GM19467 (cell line): ENCODE measurements at regions not wholly inside any gene's neighbourhood (a gene's known extent, or its start where the extent isn't known, plus 50 kb on each side); places are given as distances from the start of the nearest gene placed in this dataset.

Experiments
- ATAC-seq: cut with Tn5 transposase; IDR thresholded peaks from one replicate; pipeline ENCODE4 v1.9.1; 2021; ENCODE audit warnings: mild to moderate bottlenecking, moderate library complexity; ENCODE audit not compliant: unreplicated experiment

DNA sequence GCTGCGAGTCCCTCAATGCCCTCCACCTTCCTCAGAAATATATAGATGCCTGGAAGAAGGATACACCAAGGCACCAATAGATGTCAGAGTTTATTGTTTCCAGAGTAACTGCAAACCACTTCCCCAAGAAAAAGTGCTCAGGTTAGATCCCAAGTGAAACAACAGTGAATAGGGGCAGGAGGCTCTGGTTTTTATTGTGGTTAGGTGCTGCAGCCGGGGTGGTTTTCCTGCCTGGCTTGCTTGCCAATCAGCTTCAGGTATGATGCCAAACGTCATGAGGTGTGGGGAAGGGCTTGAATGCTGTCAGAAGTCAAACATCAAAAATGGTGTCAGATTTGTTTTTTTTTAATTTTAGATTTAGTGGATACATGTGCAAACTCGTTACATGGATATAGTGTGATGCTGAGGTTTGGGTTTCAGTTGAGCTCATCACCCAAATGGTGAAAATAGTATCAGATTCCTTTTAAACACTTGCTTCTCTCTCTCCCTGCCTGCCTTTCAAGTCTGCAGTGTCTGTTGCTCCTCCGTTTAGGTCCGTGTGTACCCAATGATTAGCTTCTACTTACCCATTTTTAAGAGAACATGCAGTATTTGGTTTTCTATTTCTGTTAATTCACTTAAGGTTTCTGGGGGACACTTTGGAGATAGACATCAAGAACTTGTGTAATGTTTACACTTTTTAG is 1317.0 kb downstream of the MRPL39 start:
- ATAC-seq, result no peak

DNA sequence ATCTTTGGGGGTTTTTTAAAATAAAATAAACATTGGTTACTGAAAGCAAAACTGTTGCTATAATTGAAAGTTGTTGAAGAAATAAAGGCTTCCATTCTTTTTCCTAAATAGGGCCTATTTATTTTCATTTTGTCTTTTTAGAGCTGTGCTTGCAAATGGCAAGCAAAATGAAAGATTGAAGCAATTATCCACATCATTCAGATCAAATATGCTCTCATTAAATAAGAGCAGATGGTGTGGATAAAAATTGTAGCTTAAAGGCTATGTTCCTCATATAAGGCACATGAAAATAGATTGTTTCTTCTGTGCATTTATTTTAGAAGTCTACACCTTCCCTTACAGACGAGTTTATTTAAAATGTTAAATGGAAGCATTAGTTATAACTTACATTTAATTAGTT is 1317.7 kb downstream of the MRPL39 start:
- ATAC-seq, result no peak

DNA sequence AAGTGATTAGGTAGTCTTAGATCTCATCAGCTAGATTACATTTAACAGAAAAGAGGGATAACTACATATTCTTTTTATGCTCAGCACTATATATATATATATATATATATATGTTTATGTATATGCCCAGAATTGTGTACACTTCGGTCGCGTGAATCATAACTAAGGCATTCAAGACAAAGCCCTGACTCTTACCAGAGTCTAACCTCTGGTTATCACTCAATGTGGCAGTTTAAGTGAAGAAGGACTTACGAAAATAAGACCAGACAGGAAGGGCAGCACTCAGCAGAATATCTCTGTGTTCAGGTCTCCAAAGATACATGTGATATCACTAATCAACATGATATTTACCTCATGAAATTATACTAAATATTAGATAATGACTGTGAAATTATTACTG is 1326.7 kb downstream of the MRPL39 start:
- ATAC-seq, result no peak

DNA sequence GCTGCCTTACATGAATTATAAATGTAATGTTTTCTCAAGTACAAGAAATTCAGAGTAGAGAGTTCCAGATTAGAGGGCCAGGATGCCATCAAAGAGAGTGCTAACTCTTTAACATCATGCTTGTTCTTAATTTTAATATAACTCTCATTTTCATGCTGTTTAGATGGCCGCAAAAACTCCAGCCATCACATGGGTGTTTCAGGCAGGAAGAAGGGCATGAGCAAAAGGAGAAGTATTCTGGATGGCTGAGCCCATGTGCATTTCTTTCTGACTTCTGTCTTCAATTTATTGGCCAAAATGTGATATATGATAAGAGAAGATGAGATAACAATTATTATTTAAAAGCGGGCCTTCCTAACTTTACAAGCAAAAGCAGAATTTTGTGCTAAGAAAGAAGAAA is 1328.6 kb downstream of the MRPL39 start:
- no peak for ATAC-seq

DNA sequence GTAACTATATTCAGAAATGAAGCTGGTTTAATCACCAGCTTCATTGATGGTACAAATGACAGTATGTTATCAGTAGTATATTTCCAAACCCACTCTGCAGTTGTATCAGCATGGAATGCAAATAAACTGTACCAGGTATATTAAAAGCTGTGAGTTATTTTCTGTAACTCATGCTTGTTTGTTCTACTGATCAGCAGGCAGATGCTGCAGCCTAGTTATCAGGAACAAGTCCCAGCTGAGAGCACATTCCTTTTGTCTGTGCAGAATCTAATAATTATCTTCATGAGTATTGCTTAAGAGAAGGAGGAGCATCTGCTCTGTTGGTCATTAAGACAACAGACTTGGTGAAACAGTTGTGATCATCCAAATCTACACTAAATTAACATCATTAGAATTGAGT is 1331.1 kb downstream of the MRPL39 start:
- no peak for ATAC-seq

DNA sequence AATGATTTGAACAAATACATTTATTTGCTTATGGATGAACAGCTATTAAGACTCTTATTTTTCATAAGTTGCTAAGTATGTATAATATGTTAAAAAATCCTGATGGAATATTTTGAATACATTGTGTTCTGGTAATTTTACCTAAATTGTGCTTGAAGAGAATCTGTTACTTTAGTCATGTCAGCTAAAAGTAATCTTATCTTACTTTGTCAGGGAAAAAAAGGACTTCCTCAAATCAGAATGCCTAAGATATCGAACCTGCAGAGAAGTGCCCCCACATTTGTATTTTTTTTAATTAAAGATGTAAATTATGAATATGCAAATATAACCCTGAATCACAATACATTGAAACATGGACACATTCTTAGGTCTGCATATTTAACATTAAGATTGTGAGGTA is 1331.7 kb downstream of the MRPL39 start:
- no peak for ATAC-seq

DNA sequence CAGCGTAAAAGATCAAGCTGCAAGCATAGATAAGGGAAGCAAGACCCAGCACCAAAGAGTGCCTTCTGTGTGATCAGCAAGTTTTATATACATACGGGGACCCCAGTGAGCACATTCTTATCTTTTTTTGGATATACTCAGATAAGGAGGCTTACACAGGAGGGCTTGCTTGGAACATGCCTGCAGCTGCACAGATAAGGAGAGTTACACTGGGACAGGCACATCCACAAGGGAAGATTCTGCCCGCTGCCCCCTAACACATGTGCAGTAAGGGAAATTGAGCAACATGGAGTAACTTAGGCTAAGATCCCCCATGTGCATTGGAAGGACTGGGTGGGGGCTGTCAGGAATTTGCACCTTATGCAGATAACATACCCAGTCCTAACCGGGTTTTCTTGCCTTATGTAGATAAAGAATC is 1334.8 kb downstream of the MRPL39 start:
- ATAC-seq, result no peak

DNA sequence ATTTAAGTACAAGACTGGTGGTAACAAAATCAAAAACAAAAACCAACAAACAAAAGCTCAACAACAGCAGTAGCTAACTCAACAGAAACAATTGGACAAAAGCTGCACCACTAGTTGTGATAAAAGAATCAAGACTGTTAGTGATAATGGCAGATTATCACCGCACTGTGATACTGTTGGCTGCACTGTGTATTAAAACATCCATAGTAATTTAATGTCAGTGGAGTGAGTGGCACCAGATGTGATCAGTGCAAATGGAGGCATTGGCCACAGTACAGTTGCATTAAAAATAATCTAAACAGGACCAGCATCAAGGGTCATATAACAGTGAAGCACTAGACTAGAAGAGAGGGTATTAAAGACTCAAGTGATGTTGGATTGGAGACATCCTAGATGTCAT is 1341.3 kb downstream of the MRPL39 start:
- no peak for ATAC-seq

DNA sequence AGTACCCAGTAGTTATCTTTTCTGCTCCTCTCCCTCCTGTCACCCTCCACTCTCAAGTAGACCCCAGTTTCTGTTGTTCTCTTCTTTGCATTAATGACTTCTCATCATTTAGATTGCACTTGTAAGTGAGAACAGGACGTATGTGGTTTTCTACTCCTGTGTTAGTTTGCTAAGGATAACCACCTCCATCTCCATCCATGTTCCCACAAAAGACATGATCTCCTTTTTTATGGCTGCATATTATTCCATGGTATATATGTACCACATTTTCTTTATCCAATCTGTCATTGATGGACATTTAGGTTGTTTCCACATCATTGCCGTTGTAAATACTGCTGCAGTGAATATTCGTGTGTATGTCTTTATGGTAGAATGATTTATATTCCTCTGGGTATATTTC is 1346.5 kb downstream of the MRPL39 start:
- ATAC-seq, result no peak

DNA sequence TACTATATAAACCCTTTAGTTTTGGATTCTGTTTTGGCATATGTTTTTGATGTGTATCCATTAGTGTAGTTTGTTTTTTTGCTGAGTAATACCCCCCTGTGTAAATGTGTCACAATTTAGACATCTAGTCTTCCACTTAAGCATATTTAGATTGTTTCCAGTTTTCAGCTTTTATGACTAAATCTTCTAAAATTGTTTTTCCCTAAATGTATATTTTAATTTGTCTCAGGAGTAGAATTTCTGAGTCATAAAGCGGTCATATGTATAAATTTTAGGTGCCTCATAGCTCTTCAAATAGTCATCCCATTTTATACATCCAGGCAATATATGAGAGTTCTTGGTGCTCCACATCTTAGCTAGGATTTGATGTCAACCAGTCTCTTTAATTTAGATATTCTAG is 1348.0 kb downstream of the MRPL39 start:
- no peak for ATAC-seq

DNA sequence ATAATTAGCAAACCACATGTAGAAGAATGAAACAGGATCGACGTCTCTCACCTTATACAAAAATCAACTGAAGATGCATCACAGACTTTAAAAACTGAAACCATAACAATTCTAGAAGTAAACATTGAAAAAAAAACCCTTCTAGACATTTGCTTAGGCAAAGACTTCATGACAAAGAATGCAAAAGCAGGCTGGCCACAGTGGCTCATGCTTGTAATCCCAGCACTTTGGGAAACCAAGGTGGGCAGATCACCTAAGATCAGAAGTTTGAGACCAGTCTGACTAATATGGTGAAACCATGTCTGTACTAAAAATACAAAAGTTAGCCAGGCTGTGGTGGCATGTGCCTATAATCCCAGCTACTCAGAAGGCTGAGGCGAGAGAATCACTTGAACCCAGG is 1351.7 kb downstream of the MRPL39 start:
- no peak for ATAC-seq

DNA sequence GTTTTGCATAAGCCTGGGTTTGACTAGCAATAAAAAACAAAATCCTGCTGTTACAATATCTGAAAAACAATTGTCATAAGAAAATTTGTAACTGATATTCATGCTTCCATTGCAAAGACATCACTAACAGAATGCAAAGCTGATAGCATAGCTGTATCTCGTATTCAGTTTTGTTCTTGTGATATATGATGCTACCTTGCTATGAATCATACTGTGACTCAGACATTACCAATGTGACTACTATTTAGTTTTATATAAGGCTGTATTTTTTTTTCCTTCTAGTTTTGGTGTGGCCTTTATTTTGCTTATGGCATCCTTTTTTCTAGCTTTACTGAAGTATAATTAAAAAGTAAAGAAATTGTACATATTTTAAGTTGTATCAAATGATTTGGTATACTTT is 1381.8 kb downstream of the MRPL39 start:
- ATAC-seq, result no peak

DNA sequence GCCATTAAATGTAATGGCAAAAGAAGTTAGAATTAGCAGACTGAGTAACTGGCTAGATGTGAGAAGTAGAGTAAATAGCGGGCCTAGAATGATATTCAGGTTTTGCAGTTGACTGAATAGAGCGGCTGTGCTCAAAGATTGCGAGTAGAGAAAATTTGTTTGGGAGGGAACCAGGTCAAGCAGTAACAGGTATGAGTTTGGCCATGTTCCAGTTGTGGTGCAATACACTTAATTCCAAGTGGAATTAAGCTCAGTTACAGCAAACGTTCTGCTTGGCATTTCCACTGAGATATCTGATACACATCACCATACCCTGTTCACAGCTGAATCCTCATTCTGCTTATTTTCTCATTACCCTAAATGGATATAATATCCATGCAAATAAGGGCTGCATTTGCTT is 1382.9 kb downstream of the MRPL39 start:
- no peak for ATAC-seq

DNA sequence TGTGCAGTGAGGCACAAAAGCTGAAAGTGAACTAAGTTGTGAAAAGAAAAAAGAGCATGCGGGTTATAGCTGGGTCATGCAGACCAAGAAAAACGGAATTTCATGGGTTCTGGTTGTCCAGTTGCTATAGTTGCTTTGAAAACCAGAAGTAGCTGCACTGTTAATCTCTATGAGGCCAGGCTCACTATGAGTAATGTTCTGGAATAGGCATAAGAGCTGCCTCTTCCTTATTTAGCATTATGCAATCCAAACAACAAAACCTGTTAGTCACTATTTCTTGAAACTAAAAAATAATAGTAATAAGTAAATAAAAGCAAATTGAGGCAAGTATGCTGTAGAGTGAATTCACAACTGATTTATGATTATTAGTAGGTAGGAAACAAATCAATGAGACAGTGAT is 1383.7 kb downstream of the MRPL39 start:
- no peak for ATAC-seq

DNA sequence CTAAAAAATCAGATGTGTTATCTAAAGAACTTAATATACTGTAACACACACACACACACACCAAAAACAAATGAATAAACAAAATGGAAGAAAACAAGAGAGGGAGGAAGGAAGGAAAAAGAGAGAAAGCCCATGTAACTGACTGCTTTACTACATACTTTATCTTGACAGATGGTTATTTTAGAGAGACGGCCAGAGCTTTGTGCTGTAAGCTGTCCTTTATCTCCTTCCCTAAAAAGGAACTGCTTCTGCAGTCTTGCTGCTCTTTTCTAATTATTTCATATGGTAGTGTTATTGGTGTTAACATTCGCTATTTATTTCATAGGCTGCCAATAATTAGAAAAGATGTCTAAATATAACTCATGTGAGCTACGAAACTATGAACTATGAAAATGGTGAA is 1384.6 kb downstream of the MRPL39 start:
- ATAC-seq, result no peak

DNA sequence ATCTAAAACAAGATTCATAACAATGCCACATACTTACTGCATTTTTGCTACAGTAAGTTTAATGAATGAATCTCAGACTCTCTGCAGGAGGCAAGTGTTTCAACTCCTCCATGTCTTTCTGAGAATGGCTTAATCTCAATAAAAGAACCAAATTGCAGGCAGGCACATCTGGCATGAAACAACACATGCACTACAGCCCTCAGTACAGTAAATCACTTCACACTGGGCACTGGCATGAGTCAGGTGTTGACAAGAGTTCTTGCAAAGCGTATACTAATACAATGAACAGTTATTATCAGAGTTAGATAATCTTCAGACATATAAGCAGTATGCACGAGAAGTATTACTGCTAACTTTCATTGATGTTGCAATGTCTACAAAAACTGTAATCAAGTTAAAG is 1386.8 kb downstream of the MRPL39 start:
- no peak for ATAC-seq

DNA sequence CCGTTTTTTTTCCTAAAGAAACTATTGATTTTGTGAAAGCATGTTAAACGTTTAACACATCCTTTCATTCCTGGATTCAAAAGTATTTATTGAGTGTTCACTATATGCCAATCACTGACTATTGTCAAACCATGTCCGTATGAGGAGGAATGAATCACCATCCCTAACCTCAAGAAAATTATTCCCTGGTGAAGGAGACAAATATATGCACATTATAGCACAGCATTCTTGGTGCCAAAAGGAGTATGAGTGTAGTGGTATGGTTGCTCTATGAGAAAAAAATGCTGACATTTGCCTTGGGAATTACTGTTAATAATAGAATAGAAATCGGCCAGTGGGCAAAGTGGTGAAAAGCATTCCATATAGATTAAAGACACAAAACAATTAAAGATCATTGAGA is 1390.1 kb downstream of the MRPL39 start:
- no peak for ATAC-seq

DNA sequence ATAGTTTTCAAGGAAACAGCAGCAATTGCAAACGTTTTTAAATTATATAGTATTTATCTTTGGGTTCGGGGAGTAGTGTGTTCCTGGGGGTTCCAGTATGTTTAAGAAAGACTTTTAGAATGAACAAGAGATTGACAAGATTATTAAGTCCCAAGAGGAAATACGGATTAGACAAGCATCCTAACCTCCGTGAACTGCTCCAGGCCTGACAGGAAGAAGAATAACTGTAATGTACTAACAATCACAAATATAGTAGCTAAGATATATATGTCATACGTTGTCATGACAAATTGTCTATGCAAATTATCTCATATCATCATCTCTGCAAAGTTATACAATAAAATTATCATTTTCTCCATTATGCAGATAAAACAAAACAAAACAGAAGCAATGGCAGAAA is 1397.2 kb downstream of the MRPL39 start:
- no peak for ATAC-seq

DNA sequence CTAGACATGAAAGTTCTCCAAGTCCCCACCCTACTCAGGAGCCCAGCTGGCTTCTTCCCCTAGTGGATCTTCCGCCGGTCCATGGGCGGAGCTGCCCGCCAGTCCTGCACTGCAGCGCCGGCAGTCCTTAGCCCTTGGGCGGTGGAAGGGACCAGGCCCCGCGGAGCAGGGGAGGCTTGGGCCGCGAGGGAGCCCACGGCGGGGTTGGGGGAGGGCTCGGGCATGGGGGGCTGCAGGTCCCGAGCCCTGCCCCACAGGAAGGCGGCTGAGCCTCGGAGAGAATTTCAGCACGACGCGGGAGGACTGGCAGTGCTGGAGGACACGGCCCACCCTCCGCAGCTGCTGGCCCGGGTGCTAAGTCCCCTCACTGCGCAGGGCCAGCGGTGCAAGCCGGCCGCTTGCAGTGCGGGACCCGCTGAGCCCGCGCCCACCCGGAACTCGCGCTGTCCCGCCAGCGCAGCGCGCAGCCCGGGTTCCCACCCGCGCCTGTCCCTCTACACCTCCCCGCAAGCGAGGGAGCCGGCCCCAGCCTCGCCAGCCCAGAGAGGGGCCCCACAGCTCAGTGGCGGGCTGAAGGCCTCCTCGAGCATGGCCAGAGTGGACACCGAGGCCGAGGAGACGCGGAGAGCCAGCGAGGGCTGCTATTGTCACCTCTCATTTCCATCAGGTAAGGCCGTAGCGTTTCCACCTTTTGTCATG is 1398.6 kb downstream of the MRPL39 start:
- ATAC-seq, result no peak

DNA sequence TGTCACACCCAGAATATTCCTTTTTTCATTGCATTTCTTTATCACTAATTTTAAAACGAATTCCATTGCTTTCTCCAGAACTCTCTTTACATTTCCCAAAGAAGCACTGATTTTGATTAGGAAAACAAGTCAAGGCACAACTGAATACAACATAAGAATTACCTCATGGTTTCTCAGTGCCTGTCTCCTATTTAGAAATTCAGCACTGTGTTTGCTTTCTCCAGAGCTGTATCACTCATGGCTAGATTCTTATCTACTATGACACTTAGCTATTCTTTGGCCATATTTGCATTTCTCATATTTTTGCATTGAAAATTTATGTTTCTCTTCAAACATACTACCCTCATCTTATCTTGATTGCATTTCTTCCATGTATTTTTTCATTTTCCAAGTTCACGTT is 1402.0 kb downstream of the MRPL39 start:
- no peak for ATAC-seq

DNA sequence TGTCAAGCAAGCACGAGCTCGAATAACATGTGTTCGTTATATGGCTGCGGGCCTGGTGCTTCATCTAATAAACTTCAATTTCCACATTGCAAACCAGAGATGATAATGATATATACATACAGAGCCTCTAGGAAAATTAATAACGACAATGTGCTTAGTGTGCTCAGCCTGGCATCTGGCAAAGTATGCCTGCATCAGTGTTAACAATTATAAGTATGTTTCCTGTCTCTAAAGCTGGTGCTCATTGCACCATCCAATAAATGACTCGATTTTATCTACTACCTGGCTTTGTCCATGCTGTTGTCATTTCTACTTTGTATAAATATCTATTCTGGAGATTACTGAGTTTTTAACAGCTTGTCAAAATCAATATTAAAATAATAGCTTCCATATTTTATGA is 1402.6 kb downstream of the MRPL39 start:
- ATAC-seq, result no peak

DNA sequence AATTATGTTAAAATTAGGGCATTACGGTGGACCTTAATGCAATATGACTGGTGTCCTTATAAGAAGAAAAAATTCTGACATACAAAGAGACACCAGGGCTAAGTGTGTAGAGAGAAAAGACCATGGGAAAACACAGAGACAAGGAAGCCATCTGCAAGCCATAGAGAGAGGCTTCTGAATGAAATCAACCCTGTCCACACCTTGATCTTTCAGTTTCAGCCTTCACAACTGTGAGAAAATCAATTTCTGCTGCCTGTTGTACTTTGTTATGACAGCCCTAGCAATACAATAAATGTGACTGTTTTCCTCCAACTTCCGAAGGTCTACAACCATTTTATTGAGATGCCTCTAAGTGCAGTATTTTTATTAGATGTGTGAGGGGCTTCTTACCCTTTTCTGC is 1407.2 kb downstream of the MRPL39 start:
- peak; percentile 53 for ATAC-seq

DNA sequence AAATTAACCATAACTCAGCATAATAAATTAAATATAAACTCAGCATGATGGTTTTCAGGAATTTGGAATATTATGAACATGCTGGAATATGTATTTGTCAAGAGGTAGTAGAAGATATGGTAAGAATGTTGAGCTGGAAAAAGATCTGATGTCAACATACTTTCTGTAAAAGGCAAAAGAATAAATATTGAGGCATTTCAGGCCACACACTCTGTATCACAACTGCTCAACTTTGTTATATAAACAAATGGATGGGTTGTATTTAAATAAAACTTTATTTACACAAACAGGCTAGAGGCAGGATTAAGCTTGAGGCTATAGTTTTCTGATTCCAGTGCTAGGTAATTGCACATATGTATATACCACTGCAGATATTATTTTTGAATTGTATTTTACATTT is 1409.4 kb downstream of the MRPL39 start:
- ATAC-seq, result no peak
